H9 (cell line): ENCODE measurements at regions not wholly inside any gene's neighbourhood (a gene's known extent, or its start where the extent isn't known, plus 50 kb on each side); places are given as distances from the start of the nearest gene placed in this dataset.

ENCODE experiments used
- DNase-seq: peaks from one replicate; pipeline ENCODE4 v3.0.0-alpha.2; 2017
- H2AFZ ChIP-seq: one replicate; pipeline ENCODE4 v1.6.1; 2013; ENCODE audit warnings: mild to moderate bottlenecking, low read length, control low read depth, moderate library complexity
- H2AK5ac ChIP-seq: 2 replicates; pipeline ENCODE4 v1.6.1; 2013; ENCODE audit warnings: low read length, control low read depth, mixed read lengths; ENCODE audit not compliant: insufficient read length
- H2BK120ac ChIP-seq: one replicate; pipeline ENCODE4 v1.6.1; 2013; ENCODE audit warnings: low read depth, mild to moderate bottlenecking, low read length, control low read depth, inconsistent platforms; ENCODE audit not compliant: poor library complexity, severe bottlenecking
- H2BK12ac ChIP-seq: 2 replicates; pipeline ENCODE4 v1.6.1; 2013; ENCODE audit warnings: low read length, control low read depth, mixed read lengths, low read depth; ENCODE audit not compliant: insufficient read length
- H2BK15ac ChIP-seq: 2 replicates; pipeline ENCODE4 v1.6.1; 2013; ENCODE audit warnings: low read depth, low read length, control low read depth
- H2BK20ac ChIP-seq: one replicate; pipeline ENCODE4 v1.6.1; 2013; ENCODE audit warnings: low read depth, mild to moderate bottlenecking, low read length, control low read depth, inconsistent platforms; ENCODE audit not compliant: poor library complexity, severe bottlenecking
- H2BK5ac ChIP-seq: 2 replicates; pipeline ENCODE4 v1.6.1; 2013; ENCODE audit warnings: low read length, control low read depth, mixed read lengths; ENCODE audit not compliant: insufficient read length
- H3K14ac ChIP-seq: 2 replicates; pipeline ENCODE4 v1.6.1; 2013; ENCODE audit warnings: low read length, control low read depth; ENCODE audit not compliant: insufficient read depth
- H3K18ac ChIP-seq: 2 replicates; pipeline ENCODE4 v1.6.1; 2013; ENCODE audit warnings: low read depth, mild to moderate bottlenecking, mixed read lengths, low read length, control low read depth; ENCODE audit not compliant: insufficient read length
- H3K23ac ChIP-seq: 2 replicates; pipeline ENCODE4 v1.6.1; 2013; ENCODE audit warnings: low read length, control low read depth, mixed read lengths, low read depth; ENCODE audit not compliant: insufficient read length
- H3K23me2 ChIP-seq: 2 replicates; pipeline ENCODE4 v1.6.1; 2013; ENCODE audit warnings: low read depth, mild to moderate bottlenecking, mixed read lengths, low read length, control low read depth; ENCODE audit not compliant: insufficient read length, poor library complexity, severe bottlenecking
- H3K27ac ChIP-seq: 2 replicates; pipeline ENCODE4 v1.5.1; 2013; ENCODE audit warnings: low read length, control low read depth, mixed read lengths, low read depth; ENCODE audit not compliant: insufficient read length
- H3K27me3 ChIP-seq: 2 replicates; pipeline ENCODE4 v1.6.1; 2013; ENCODE audit warnings: low read length, control low read depth, inconsistent platforms; ENCODE audit not compliant: insufficient read depth
- H3K4ac ChIP-seq: 2 replicates; pipeline ENCODE4 v1.6.1; 2013; ENCODE audit warnings: low read depth, mild to moderate bottlenecking, control low read depth, inconsistent platforms, low read length, moderate library complexity
- H3K4me1 ChIP-seq: 2 replicates; pipeline ENCODE4 v1.6.1; 2013; ENCODE audit warnings: low read length, control low read depth, inconsistent platforms; ENCODE audit not compliant: insufficient read depth
- H3K4me2 ChIP-seq: 2 replicates; pipeline ENCODE4 v1.6.1; 2013; ENCODE audit warnings: low read length, control low read depth, mixed read lengths; ENCODE audit not compliant: insufficient read length, insufficient read depth
- H3K56ac ChIP-seq: 2 replicates; pipeline ENCODE4 v1.6.1; 2013; ENCODE audit warnings: low read depth, mild to moderate bottlenecking, mixed read lengths, low read length, control low read depth; ENCODE audit not compliant: insufficient read length
- H3K79me1 ChIP-seq: 2 replicates; pipeline ENCODE4 v1.6.1; 2013; ENCODE audit warnings: low read depth, mild to moderate bottlenecking, moderate library complexity, low read length, control low read depth, inconsistent platforms; ENCODE audit not compliant: insufficient read depth, poor library complexity, severe bottlenecking
- H3K79me2 ChIP-seq: 2 replicates; pipeline ENCODE4 v1.6.1; 2013; ENCODE audit warnings: low read length, control low read depth, inconsistent platforms; ENCODE audit not compliant: insufficient read depth
- H3K9ac ChIP-seq: 2 replicates; pipeline ENCODE4 v1.6.1; 2013; ENCODE audit warnings: low read length, control low read depth, mixed read lengths; ENCODE audit not compliant: insufficient read length; ENCODE audit errors: extremely low read depth
- H3K9me3 ChIP-seq: one replicate; pipeline ENCODE4 v1.6.1; 2013; ENCODE audit warnings: low read depth, low read length, inconsistent platforms; ENCODE audit not compliant: control insufficient read depth
- H3T11ph ChIP-seq: one replicate; pipeline ENCODE4 v1.6.1; 2013; ENCODE audit warnings: mild to moderate bottlenecking, low read length, control low read depth, inconsistent platforms
- H4K20me1 ChIP-seq: one replicate; pipeline ENCODE4 v1.6.1; 2013; ENCODE audit not compliant: control insufficient read depth, insufficient read length, insufficient read depth
- H4K5ac ChIP-seq: 2 replicates; pipeline ENCODE4 v1.6.1; 2013; ENCODE audit warnings: low read depth, mild to moderate bottlenecking, mixed read lengths, low read length, control low read depth; ENCODE audit not compliant: insufficient read length
- H4K8ac ChIP-seq: replicated peaks from 2 replicates; pipeline ENCODE4 v1.6.1; 2013; ENCODE audit warnings: low read length, control low read depth, mixed read lengths, low read depth; ENCODE audit not compliant: insufficient read length
- H4K91ac ChIP-seq: 2 replicates; pipeline ENCODE4 v1.6.1; 2013; ENCODE audit warnings: low read depth, mild to moderate bottlenecking, moderate library complexity, mixed read lengths, low read length, control low read depth; ENCODE audit not compliant: insufficient read length
- H3K27ac Mint-ChIP-seq, 3 experiments: 2 replicates in 2 of 3; 3 replicates in 1 of 3; pipeline ENCODE4 v1.8.0; 2020 to 2021; ENCODE audit warnings: mixed read lengths in 3 of 3, mild to moderate bottlenecking in 1 of 3, moderate library complexity in 1 of 3
- H3K27me3 Mint-ChIP-seq: 2 replicates; pipeline ENCODE4 v1.8.0; 2021; ENCODE audit warnings: low read depth, mild to moderate bottlenecking, moderate library complexity, mixed read lengths
- H3K36me3 Mint-ChIP-seq, 3 experiments: 2 replicates in 2 of 3; 3 replicates in 1 of 3; pipeline ENCODE4 v1.8.0; 2020 to 2021; ENCODE audit warnings: low read depth in 3 of 3, mixed read lengths in 3 of 3; ENCODE audit not compliant: insufficient read depth in 1 of 3
- H3K4me1 Mint-ChIP-seq, 2 experiments: 2 replicates each; pipeline ENCODE4 v1.8.0; 2020; ENCODE audit warnings: mixed read lengths in 2 of 2
- H3K4me3 Mint-ChIP-seq, 2 experiments: 2 replicates in 1 of 2; 3 replicates in 1 of 2; pipeline ENCODE4 v1.8.0; 2020 to 2021; ENCODE audit warnings: mild to moderate bottlenecking in 2 of 2, mixed read lengths in 2 of 2, moderate library complexity in 1 of 2
- H3K9me3 Mint-ChIP-seq, 2 experiments: 2 replicates in 1 of 2; 3 replicates in 1 of 2; pipeline ENCODE4 v1.8.0; 2020; ENCODE audit warnings: mild to moderate bottlenecking in 2 of 2, mixed read lengths in 2 of 2, moderate library complexity in 1 of 2
- WGBS: extraction: QIAGEN DNeasy Blood & Tissue Kit; methylation state at CpG from one replicate; pipeline ENCODE4 v1.1.7; 2013; ENCODE audit warnings: missing lambda C conversion rate, low lambda C conversion rate, mixed read lengths; ENCODE audit not compliant: insufficient read length; ENCODE audit errors: extremely low coverage; 5-methylcytosine and 5-hydroxymethylcytosine counted together
- TF ChIP-seq, protein P1 (sequence below): fragments of 200-600 bp; sonication (generic); conservative IDR thresholded peaks from 3 replicates; pipeline ENCODE4 v1.8.0; 2021; ENCODE audit warnings: antibody characterized with exemption, mild to moderate bottlenecking

DNA sequence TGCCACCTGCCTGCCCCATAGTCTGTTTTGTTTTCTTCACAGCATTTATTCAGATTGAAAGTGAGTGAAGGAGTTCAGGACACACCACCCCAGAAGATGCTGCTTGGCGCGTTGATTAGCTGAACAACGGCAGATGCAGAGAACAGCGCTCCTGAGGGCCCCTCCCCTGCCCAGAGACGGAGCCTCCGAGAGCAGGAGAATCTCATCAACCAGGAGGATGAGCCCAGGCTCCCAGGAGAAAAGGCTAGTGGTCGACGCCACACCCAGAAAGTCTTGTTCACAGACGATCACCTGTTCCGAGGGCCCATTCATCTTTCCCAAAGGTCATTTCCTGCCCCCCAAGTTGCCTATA, 180.4 kb upstream of the PPP1R26 start:
- no peak for DNase-seq
- no peak overlapping the region; the same call in 1 of the 2 replicates for H3K14ac ChIP-seq
- H3T11ph ChIP-seq = no peak overlapping the region
- Mint-ChIP-seq H3K9me3 (peaks cover 2 to 6% of the 10 kb centered on the region in 2 experiments; a peak in 2 of 5 replicates), H3K27me3 (peaks cover 12% of the 10 kb centered on the region), H3K4me1 (peaks cover 28 to 44% of the 10 kb centered on the region in 2 experiments), H3K4me3 (no peak overlapping the region), H3K27ac (peak overlapping the region in 2 of 3 experiments; percentile 38 to 83; a peak in 2 of 7 replicates), H3K36me3 (peaks cover 0 to 6% (median 0%) of the 10 kb centered on the region in 3 experiments; a peak in 3 of 7 replicates)
- H3K4me1 ChIP-seq = peaks cover 3% of the 10 kb centered on the region
- H2BK15ac ChIP-seq = no peak overlapping the region
- H4K91ac ChIP-seq = no peak overlapping the region
- no peak overlapping the region for H2BK5ac ChIP-seq
- H4K8ac ChIP-seq = no peak overlapping the region
- no peak overlapping the region for H2BK12ac ChIP-seq
- no peak overlapping the region for H2BK20ac ChIP-seq
- no peaks in the 10 kb centered on the region for H4K20me1 ChIP-seq
- no peaks in the 10 kb centered on the region for H3K79me2 ChIP-seq
- no peak overlapping the region for H3K4me2 ChIP-seq
- no peaks in the 10 kb centered on the region for H3K23me2 ChIP-seq
- no peaks in the 10 kb centered on the region for H3K9me3 ChIP-seq
- no CpG with 5 or more reads among the region's 10 CpGs for WGBS
- H3K56ac ChIP-seq = no peak overlapping the region
- H3K79me1 ChIP-seq = no peaks in the 10 kb centered on the region
- H2AK5ac ChIP-seq = no peak overlapping the region
- no peak overlapping the region for H3K18ac ChIP-seq
- no peak overlapping the region for H2BK120ac ChIP-seq
- no peak overlapping the region for H3K27ac ChIP-seq
- H4K5ac ChIP-seq = no peak overlapping the region
- no peak overlapping the region for H2AFZ ChIP-seq
- no peak overlapping the region for H3K4ac ChIP-seq
- H3K9ac ChIP-seq = no peak overlapping the region
- TF ChIP-seq, protein P1, sequence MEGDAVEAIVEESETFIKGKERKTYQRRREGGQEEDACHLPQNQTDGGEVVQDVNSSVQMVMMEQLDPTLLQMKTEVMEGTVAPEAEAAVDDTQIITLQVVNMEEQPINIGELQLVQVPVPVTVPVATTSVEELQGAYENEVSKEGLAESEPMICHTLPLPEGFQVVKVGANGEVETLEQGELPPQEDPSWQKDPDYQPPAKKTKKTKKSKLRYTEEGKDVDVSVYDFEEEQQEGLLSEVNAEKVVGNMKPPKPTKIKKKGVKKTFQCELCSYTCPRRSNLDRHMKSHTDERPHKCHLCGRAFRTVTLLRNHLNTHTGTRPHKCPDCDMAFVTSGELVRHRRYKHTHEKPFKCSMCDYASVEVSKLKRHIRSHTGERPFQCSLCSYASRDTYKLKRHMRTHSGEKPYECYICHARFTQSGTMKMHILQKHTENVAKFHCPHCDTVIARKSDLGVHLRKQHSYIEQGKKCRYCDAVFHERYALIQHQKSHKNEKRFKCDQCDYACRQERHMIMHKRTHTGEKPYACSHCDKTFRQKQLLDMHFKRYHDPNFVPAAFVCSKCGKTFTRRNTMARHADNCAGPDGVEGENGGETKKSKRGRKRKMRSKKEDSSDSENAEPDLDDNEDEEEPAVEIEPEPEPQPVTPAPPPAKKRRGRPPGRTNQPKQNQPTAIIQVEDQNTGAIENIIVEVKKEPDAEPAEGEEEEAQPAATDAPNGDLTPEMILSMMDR = no peak
- no peaks in the 10 kb centered on the region for H3K27me3 ChIP-seq
- no peak overlapping the region for H3K23ac ChIP-seq
